Activated B cell treated with CpG ODN at 0.5 μM for 24 hours (primary cell): ENCODE measurements at regions not wholly inside any gene's neighbourhood (a gene's known extent, or its start where the extent isn't known, plus 50 kb on each side); places are given as distances from the start of the nearest gene placed in this dataset.

Experiments
- ATAC-seq: fragments of 200-7000 bp; cut with Tn5 transposase; one replicate; pipeline ENCODE4 v1.10.0; 2021; ENCODE audit warnings: low read depth, mild to moderate bottlenecking, moderate library complexity
- CTCF ChIA-PET: fragments of 350-600 bp; sonication (Branson Sonifier 250); formaldehyde crosslinking; loops from one replicate; lab custom pipeline; 2021; ENCODE audit warnings: antibody characterized with exemption; lab: Charles Lee
- POLR2A ChIA-PET: fragments of 350-600 bp; sonication (Branson Sonifier 250); formaldehyde crosslinking; loops from one replicate; lab custom pipeline; 2021; ENCODE audit warnings: antibody characterized with exemption; lab: Charles Lee
- DNase-seq: peaks from one replicate; pipeline ENCODE4 v3.0.0; 2022
- H3K27ac Mint-ChIP-seq: one replicate; pipeline ENCODE4 v1.8.0; 2020; ENCODE audit warnings: mixed read lengths
- H3K27me3 Mint-ChIP-seq: one replicate; pipeline ENCODE4 v1.8.0; 2021; ENCODE audit warnings: mixed read lengths
- H3K36me3 Mint-ChIP-seq: one replicate; pipeline ENCODE4 v1.8.0; 2021; ENCODE audit warnings: low read depth, mixed read lengths
- H3K4me1 Mint-ChIP-seq: one replicate; pipeline ENCODE4 v1.8.0; 2021; ENCODE audit warnings: mixed read lengths
- H3K4me3 Mint-ChIP-seq: one replicate; pipeline ENCODE4 v1.8.0; 2020; ENCODE audit warnings: mild to moderate bottlenecking, mixed read lengths
- H3K9me3 Mint-ChIP-seq: one replicate; pipeline ENCODE4 v1.8.0; 2020; ENCODE audit warnings: mixed read lengths
- intact Hi-C: fragments of 100-400 bp; cut with micrococcal nuclease; formaldehyde crosslinking; loops from one replicate; pipeline ENCODE4 v1.15.1; 2024
- TF ChIP-seq, protein P1 (sequence below): fragments of 200-600 bp; IDR thresholded peaks from one replicate; pipeline ENCODE4 v1.8.0; 2022; ENCODE audit warnings: antibody characterized with exemption, mild to moderate bottlenecking

DNA sequence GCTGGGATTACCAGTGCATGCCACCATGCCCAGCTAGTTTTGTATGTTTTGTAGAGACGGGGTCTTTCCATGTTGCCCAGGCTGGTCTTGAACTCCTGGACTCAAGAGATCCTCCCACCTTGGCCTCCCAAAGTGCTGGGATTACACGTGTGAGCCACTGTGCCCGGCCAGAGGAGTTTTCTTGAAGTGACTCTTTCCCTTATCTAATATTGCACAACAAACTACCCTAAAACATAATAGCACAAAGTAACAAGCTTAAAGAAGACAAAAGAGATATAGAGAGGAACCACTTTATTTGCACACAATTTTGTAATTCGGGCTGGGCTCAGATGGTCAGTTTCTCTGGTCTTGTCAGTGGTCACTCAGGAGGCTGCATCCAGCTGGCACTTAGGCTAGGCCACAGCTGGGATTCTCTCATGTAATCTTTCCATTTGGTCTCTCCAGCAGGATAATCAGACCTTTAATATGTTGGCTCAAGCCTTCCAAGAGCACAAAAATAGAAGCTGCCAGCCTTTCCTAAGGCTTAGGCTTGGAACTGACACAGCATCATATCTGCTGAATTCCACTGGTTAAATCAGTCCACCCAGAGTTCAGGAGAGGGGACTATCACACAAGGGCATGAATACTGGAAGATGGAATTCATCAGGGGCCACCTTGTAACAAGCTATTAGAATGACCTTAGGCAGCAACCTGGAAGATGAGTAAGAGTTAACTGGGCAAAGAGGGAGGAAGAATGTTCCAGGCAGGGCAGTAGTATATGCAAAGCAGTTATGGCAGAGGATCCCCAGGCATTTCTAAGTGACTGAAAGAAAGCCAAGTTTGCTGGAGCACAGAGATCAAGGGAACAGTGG is 56.7 kb upstream of the PNRC1 start:
- intact Hi-C loops: no loop called here
- TF ChIP-seq, protein P1, sequence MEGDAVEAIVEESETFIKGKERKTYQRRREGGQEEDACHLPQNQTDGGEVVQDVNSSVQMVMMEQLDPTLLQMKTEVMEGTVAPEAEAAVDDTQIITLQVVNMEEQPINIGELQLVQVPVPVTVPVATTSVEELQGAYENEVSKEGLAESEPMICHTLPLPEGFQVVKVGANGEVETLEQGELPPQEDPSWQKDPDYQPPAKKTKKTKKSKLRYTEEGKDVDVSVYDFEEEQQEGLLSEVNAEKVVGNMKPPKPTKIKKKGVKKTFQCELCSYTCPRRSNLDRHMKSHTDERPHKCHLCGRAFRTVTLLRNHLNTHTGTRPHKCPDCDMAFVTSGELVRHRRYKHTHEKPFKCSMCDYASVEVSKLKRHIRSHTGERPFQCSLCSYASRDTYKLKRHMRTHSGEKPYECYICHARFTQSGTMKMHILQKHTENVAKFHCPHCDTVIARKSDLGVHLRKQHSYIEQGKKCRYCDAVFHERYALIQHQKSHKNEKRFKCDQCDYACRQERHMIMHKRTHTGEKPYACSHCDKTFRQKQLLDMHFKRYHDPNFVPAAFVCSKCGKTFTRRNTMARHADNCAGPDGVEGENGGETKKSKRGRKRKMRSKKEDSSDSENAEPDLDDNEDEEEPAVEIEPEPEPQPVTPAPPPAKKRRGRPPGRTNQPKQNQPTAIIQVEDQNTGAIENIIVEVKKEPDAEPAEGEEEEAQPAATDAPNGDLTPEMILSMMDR: no peak

DNA sequence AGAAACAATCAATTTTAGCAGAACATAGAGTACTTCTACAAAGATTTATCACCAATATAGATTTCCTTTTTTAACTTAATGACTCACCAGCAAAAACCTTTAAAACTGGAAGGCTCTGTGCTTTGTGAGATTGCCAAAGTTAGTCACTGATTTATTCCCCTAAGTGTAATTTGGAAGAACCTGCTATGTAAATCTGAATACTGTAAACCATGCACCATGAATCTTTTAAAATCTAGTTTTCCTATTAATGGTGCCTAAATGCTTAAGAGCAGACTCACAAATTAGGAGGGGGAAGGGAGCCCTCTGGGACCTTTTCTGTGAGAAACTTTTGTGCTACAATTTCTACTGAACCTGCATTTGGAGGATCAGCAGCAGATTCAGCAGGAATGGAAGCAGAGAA is 57.8 kb upstream of the PNRC1 start:
- CTCF ChIA-PET: no interaction called here
- ATAC-seq (no peak), DNase-seq (no peak)
- intact Hi-C loops: no loop called here
- TF ChIP-seq, protein P1: no peak
- POLR2A ChIA-PET: no interaction called here
- H3K4me3 Mint-ChIP-seq: no peak overlapping the region
- no peaks in the 10 kb centered on the region for H3K36me3 Mint-ChIP-seq
- H3K9me3 Mint-ChIP-seq: no peaks in the 10 kb centered on the region
- peaks cover 6% of the 10 kb centered on the region for H3K27me3 Mint-ChIP-seq
- H3K27ac Mint-ChIP-seq: no peak overlapping the region
- H3K4me1 Mint-ChIP-seq: no peaks in the 10 kb centered on the region

More for the DNA sequence above, 56.7 kb upstream of the PNRC1 start:
- Mint-ChIP-seq H3K9me3 (no peaks in the 10 kb centered on the region), H3K4me1 (no peaks in the 10 kb centered on the region), H3K36me3 (no peaks in the 10 kb centered on the region), H3K4me3 (no peak overlapping the region), H3K27me3 (peaks cover 7% of the 10 kb centered on the region), H3K27ac (no peak overlapping the region)
- CTCF ChIA-PET: no interaction called here
- DNase-seq: no peak
- no peak for ATAC-seq
- POLR2A ChIA-PET: no interaction called here

DNA sequence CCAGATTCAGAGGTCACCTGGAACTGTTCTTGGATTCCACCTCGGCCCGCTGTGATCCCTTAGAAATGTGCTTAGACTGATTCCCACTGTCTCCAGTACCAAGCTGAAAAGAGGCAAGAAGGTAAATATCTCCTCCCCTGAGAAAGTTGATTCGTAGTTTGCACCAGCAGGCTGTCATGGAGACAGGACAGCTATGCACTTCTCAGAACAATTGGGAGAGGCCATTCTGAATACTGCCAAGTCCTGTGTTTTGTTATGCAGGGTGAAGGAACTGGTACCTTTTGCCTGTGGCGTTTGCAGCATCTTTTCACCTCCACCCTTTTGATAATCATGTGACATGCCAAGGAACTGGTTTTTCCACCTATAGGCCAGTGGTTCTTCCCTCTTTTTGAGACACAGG is 58.2 kb upstream of the RNGTT start:
- TF ChIP-seq, protein P1: no peak
- Mint-ChIP-seq H3K27me3 (peaks cover 3% of the 10 kb centered on the region), H3K9me3 (peaks cover 6% of the 10 kb centered on the region), H3K4me1 (no peaks in the 10 kb centered on the region), H3K27ac (no peak overlapping the region), H3K4me3 (no peak overlapping the region), H3K36me3 (no peaks in the 10 kb centered on the region)
- no peak for DNase-seq
- ATAC-seq: no peak
- ChIA-PET CTCF (no interaction called here), POLR2A (no interaction called here)
- intact Hi-C loops: no loop called here

DNA sequence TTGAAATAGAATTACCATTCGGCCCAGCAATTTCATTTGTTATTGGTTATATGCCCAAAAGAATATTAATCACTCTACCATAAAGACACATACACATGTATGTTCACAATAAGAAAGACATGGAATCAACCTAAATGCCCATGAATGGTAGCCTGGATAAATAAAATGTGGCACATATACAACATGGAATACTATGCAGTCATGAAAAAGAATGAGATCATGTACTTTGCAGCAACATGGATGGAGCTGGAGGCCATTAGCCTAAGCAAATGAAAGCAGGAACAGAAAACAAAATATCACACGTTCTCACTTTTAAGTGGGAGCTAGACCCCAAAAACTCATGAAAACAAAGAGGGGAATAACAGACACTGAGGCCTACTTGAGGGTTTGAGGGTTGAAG is 52.6 kb upstream of the RNGTT start:
- intact Hi-C loops: no loop called here
- ChIA-PET CTCF (no interaction called here), POLR2A (no interaction called here)
- H3K27me3 Mint-ChIP-seq: no peaks in the 10 kb centered on the region
- no peak overlapping the region for H3K4me3 Mint-ChIP-seq
- ATAC-seq (no peak), DNase-seq (no peak)
- no peak overlapping the region for H3K27ac Mint-ChIP-seq
- H3K36me3 Mint-ChIP-seq: no peaks in the 10 kb centered on the region
- H3K4me1 Mint-ChIP-seq: no peaks in the 10 kb centered on the region
- H3K9me3 Mint-ChIP-seq: peaks cover 8% of the 10 kb centered on the region
- TF ChIP-seq, protein P1: no peak

DNA sequence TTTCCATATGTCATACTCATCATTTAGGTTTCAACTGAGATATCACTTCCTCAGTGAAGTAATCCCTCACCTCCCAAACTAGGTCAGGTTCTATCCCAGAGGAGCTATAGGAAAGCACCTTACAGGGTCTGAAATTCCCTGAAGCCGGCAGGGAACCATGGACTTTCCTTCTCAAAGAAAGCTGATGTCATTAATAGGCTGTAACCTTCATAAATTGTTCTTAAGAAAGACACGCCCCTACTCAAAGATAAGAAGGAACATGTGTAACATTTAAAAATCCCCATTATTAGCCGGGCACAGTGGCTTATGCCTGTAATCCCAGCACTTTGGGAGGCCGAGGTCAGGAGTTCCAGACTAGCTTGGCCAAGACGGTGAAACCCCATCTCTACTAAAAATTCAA is 50.0 kb upstream of the RNGTT start:
- CTCF ChIA-PET: no interaction called here
- intact Hi-C loops: no loop called here
- Mint-ChIP-seq H3K27me3 (no peaks in the 10 kb centered on the region), H3K4me1 (peaks cover under 1% of the 10 kb centered on the region), H3K36me3 (no peaks in the 10 kb centered on the region), H3K27ac (no peak overlapping the region), H3K9me3 (peaks cover 8% of the 10 kb centered on the region), H3K4me3 (no peak overlapping the region)
- TF ChIP-seq, protein P1: no peak
- DNase-seq (no peak), ATAC-seq (no peak)
- POLR2A ChIA-PET: no interaction called here
